ENCODE measurements at regions not wholly inside any gene's neighbourhood (a gene's known extent, or its start where the extent isn't known, plus 50 kb on each side); places are given as distances from the start of the nearest gene placed in this dataset.

GRCh38 chr11:36854875-36855274, 256.8 kb upstream of the RAG2 start:
- Histone ChIP-seq H4K20me1 (ENCODE audit: control insufficient read depth, insufficient read depth, insufficient read length) (no peaks in the 10 kb centered on the region), H4K5ac (ENCODE audit: insufficient read length, low read depth, low read length) (no peak overlapping the region), H2BK20ac (ENCODE audit: low read depth, low read length, poor library complexity, severe bottlenecking) (no peak overlapping the region), H3K27me3 (ENCODE audit: insufficient read depth, low read length) (no peaks in the 10 kb centered on the region; the same call in 1 of the 2 replicates), H3K23me2 (ENCODE audit: insufficient read length, low read depth, low read length, poor library complexity, severe bottlenecking) (no peaks in the 10 kb centered on the region), H4K91ac (ENCODE audit: insufficient read length, low read depth, low read length) (no peak overlapping the region), H2BK12ac (ENCODE audit: insufficient read length, low read depth, low read length) (no peak overlapping the region), H3K4me1 (ENCODE audit: insufficient read depth, low read length) (no peaks in the 10 kb centered on the region), H3K9me3 (ENCODE audit: control insufficient read depth, low read depth, low read length) (no peaks in the 10 kb centered on the region), H3K14ac (ENCODE audit: insufficient read depth, low read length) (no peak overlapping the region), H2BK15ac (ENCODE audit: low read depth, low read length) (no peak overlapping the region), H2AFZ (ENCODE audit: low read length) (no peak overlapping the region), H3K56ac (ENCODE audit: insufficient read length, low read depth, low read length) (no peak overlapping the region), H3K23ac (ENCODE audit: insufficient read length, low read depth, low read length) (no peak overlapping the region), H4K8ac (replicated peaks; ENCODE audit: insufficient read length, low read depth, low read length) (no peak overlapping the region), H2BK120ac (ENCODE audit: low read depth, low read length, poor library complexity, severe bottlenecking) (no peak overlapping the region), H3K27ac (ENCODE audit: insufficient read length, low read depth, low read length) (no peak overlapping the region), H3K18ac (ENCODE audit: insufficient read length, low read depth, low read length) (no peak overlapping the region), H3T11ph (ENCODE audit: low read length) (no peak overlapping the region), H3K79me2 (ENCODE audit: insufficient read depth, low read length) (no peaks in the 10 kb centered on the region), H2AK5ac (ENCODE audit: insufficient read length, low read length) (no peak overlapping the region), H3K4me2 (ENCODE audit: insufficient read depth, insufficient read length, low read length) (no peak overlapping the region), H3K9ac (ENCODE audit: extremely low read depth, insufficient read length, low read length) (no peak overlapping the region), H3K79me1 (ENCODE audit: insufficient read depth, low read depth, low read length, poor library complexity, severe bottlenecking) (no peaks in the 10 kb centered on the region), H2BK5ac (ENCODE audit: insufficient read length, low read length) (no peak overlapping the region), H3K4ac (ENCODE audit: low read depth, low read length) (no peak overlapping the region)
- no peak for DNase-seq
- H3K9me3 Mint-ChIP-seq, result peaks cover 0 to 2% of the 10 kb centered on the region in 2 experiments; a peak in 1 of 5 replicates
- no peak for TF ChIP-seq CTCF (conservative IDR thresholded peaks at IDR 0.05)
- H3K27me3 Mint-ChIP-seq (ENCODE audit: low read depth), result no peaks in the 10 kb centered on the region
- no CpG with 5 or more reads among the region's 4 CpGs for WGBS (ENCODE audit: extremely low coverage, insufficient read length, low lambda C conversion rate)
- H3K4me1 Mint-ChIP-seq, result peaks cover 0 to 7% of the 10 kb centered on the region in 2 experiments; a peak in 2 of 4 replicates
- H3K27ac Mint-ChIP-seq, result no peak overlapping the region
- H3K36me3 Mint-ChIP-seq (ENCODE audit: insufficient read depth in 1 of 3, low read depth in 3 of 3), result peaks cover 0 to 3% (median 0%) of the 10 kb centered on the region in 3 experiments; a peak in 2 of 7 replicates
- H3K4me3 Mint-ChIP-seq, result no peak overlapping the region
